GM21717 (cell line): ENCODE measurements at regions not wholly inside any gene's neighbourhood (a gene's known extent, or its start where the extent isn't known, plus 50 kb on each side); places are given as distances from the start of the nearest gene placed in this dataset.

Experiments used
- ATAC-seq: cut with Tn5 transposase; IDR thresholded peaks from one replicate; pipeline ENCODE4 v1.9.1; 2021; ENCODE audit warnings: mild to moderate bottlenecking, moderate library complexity; ENCODE audit not compliant: unreplicated experiment

GRCh38 chr5:67360047-67360446 is 163.4 kb upstream of the CD180 start:
- ATAC-seq = no peak

DNA sequence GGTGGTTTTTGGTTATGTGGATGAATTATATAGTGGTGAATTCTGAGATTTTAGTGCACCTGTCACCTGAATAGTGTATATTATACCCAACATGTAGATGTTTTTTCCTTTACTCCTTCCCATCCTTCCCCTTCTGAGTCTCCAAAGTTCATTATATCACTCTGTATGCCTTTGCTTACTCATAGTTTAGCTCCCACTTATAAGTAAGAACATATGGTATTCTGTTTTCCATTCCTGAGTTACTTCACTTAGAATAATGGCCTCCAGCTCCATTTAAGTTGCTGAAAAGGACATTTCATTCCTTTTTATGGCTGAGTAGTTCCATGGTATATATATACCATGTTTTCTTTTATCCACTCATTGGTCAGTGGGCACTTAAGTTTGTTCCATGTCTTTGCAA is 161.6 kb upstream of the CD180 start:
- ATAC-seq = no peak

GRCh38 chr5:67355120-67355713 is 158.6 kb upstream of the CD180 start:
- ATAC-seq = no peak

GRCh38 chr5:67353500-67354450 is 157.2 kb upstream of the CD180 start:
- ATAC-seq = no peak

GRCh38 chr5:67350618-67351201 is 154.1 kb upstream of the CD180 start:
- no peak for ATAC-seq

- ATAC-seq = no peak
Measured at GRCh38 chr5:67350185-67350584, 153.6 kb upstream of the CD180 start.

- ATAC-seq = no peak
Measured at GRCh38 chr5:67347821-67348220, 151.2 kb upstream of the CD180 start.

DNA sequence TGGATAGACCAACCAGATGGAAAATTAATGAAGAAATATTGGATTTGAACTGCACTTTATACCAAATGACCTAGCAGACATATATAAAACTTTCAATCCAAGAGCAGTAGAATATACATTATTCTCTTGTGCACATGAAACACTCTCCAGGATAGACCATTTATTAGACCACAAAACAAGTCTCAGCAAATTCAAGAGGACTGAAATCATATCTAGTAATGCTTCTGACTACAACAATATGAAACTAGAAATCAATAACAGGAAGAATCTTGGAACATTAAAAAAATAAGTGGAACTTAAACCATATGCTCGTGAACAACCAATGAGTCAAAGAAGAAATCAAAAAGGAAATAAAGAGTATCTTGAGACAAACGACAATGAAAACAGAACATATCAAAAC is 150.0 kb upstream of the CD180 start:
- ATAC-seq = no peak

DNA sequence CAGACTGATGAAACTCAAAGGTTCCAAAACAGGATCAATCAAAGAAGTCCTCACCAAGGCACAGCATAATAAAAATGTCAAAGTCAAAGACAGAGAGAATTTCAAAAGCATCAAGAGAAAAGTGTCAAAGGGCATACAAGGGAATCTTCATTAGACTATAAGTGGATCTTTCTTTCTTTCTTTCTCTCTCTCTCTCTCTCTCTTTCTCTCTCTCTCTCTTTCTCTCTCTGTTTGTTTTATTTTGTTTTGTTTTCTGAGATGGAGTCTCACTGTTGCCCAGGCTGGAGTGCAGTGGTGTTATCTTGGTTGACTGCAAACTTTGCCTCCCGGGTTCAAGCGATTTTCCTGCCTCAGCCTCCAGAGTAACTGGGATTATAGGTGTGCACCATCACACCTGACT is 148.3 kb upstream of the CD180 start:
- no peak for ATAC-seq

- ATAC-seq = no peak
Measured at GRCh38 chr5:67343835-67344234, 147.2 kb upstream of the CD180 start.

DNA sequence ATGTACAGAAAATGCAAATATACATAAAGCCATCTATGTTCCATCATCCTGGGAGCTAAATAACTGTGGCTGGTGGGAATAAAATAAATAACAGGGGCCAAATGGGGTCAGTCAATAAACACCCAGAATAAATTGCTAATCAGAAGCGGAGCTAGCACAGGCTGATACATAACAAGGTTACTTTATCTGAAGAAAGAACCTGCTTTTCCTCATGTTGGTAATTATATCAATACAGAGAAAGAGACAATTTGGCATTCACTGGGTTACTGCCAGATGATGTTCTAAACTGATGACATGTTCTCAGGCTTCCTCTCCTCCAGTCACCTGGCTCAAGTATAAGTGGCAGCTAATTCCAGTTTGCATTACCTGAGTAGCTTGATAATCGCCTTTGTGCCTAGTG is 144.9 kb upstream of the CD180 start:
- no peak for ATAC-seq

DNA sequence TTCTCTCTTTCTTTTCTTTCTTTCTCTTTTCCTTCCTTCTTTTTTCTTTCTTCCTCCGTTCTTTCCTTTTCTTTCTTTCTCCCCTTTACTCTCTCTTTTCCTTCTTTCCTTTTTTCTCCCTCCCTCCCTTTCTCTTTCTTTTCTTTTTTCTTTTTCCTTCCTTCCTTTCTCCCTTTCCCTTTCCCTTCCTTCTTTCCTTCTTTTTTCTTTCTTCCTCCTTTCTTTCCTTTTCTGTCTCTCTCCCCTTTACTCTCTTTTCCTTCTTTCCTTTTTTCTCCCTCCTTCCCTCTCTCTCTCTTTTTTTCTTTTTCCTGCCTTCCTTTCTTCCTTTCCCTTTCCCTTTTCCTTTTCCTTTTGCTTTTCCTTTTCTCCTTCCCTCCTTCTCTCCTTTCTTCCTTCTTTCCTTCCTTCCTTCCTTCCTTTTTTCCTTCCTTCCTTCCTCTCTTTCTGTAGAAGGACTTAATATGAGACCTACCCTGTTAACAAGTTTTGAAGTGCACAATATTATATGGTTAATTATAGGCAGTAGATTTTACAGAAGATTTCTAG is 142.7 kb upstream of the CD180 start:
- no peak for ATAC-seq

GRCh38 chr5:67338421-67338820 is 141.8 kb upstream of the CD180 start:
- no peak for ATAC-seq

DNA sequence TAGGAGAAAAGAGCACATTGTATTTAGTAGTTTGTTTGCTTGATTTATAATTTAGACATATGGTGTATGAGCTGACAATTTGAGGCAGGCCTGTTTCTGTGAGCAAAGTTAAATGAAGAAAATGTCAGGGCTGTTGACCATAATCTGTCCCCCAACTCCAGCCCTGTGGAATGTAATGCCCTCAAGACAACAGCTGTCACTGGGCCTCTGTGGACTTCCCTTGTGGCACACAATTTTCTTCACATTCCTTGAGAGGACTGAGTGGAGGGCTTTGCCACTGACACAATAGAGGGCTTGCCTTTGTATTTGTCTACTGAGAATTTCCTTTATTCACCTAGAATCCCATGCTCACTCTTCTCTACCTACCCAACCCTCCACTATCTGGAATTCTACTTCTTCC is 141.2 kb upstream of the CD180 start:
- no peak for ATAC-seq

DNA sequence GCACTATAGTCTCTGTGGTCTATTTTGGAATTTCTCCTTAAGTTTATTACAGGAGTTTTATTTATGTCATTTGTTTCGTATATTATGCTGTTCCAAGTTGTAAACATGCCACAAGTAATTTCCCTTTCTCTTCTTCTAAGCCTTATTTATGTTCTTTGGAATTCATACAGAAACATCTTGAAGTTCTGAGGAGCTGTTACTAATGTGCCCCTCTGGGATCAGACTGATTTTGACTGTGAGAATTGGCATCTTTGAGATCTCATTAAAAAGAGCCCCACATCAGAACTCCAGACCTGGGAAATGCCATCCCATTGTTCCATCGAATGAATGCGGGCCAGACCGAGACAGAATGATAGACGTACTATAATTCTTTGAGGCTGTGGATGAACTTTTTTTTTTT is 138.8 kb upstream of the CD180 start:
- ATAC-seq = no peak

DNA sequence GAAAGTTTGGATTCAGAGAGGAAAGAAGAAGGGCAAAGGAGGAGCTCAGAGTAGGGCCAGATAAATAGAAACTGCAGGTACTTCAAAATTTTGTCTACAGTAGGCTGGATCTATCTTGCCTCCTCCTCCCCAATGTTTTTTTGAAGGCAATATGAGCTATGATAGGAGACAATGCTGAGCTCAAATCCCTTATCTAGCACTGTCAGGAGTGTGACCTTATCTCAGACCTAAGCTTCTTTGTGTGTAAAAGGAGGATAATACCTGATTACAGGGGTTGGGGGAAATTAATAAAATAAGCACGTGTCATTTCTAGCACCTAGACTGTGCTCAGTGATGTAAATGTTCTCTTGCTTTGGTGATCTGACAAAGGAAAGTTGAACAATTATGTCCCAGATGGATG is 137.8 kb upstream of the CD180 start:
- no peak for ATAC-seq

- ATAC-seq = no peak
Measured at GRCh38 chr5:67333171-67333570, 136.6 kb upstream of the CD180 start.

- no peak for ATAC-seq
Measured at GRCh38 chr5:67331296-67331925, 134.8 kb upstream of the CD180 start.

GRCh38 chr5:67319935-67320725 is 123.5 kb upstream of the CD180 start:
- no peak for ATAC-seq

DNA sequence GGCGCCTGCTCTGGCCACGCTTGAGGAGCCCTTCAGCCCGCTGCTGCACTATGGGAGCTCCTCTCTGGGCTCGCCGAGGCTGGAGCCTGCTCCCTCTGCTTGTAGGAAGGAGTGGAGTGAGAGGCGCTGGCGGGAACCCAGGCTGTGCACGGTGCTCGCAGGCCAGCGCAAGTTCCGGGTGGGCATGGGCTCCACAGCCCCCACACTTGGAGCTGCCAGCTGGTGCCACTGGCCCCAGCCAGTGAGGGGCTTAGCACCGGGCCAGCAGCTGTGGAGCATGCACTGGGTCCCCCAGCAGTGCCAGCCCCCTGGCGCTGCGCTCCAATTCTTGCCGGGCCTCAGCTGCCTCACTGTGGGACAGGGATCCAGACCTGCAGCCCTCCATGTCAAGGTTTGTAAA is 122.1 kb upstream of the CD180 start:
- ATAC-seq = no peak

DNA sequence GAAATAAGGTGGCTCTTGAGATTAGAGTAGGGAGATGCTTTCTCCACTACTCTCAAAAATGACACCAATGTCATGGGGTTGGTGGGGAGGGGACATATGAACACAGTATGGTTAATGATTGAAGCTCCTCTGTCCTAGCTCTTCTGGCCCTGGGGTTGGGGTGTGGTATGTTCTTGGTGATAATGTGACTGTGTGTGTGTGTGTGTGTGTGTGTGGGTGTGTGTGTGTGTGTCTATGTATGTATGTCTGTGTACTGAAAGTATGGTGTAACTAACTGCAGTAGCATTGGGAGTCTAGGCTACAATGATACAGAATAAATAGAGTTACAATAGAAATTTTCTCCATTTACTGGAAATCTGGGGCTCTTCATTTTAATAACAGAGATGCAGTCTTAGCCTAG is 121.0 kb upstream of the CD180 start:
- ATAC-seq = no peak
